ENCODE measurements at regions not wholly inside any gene's neighbourhood (a gene's known extent, or its start where the extent isn't known, plus 50 kb on each side); places are given as distances from the start of the nearest gene placed in this dataset.

- TF ChIP-seq TAF1 (IDR thresholded peaks at IDR 0.05; ENCODE audit: borderline replicate concordance, low read depth, low read length) = no peak
- no peak for TF ChIP-seq POLR2A (IDR thresholded peaks at IDR 0.05; ENCODE audit: low read depth, low read length)
- no peak for TF ChIP-seq POLR2AphosphoS5 (IDR thresholded peaks at IDR 0.05; ENCODE audit: low read depth, low read length)
- FAIRE-seq = no peak
- DNase-seq (ENCODE audit: insufficient read length) = no peak
Observed at GRCh38 chr14:51145246-51145645, 50.3 kb upstream of the TRIM9 start.

- TF ChIP-seq POLR2A (IDR thresholded peaks at IDR 0.05; ENCODE audit: low read depth, low read length) (no peak), POLR2AphosphoS5 (IDR thresholded peaks at IDR 0.05; ENCODE audit: low read depth, low read length) (no peak), TAF1 (IDR thresholded peaks at IDR 0.05; ENCODE audit: borderline replicate concordance, low read depth, low read length) (no peak)
- DNase-seq (ENCODE audit: insufficient read length) (no peak), FAIRE-seq (no peak)
Observed at GRCh38 chr14:51147183-51147582, 52.3 kb upstream of the TRIM9 start.

GRCh38 chr14:51155326-51155725 is 60.4 kb upstream of the TRIM9 start:
- TF ChIP-seq POLR2AphosphoS5 (IDR thresholded peaks at IDR 0.05; ENCODE audit: low read depth, low read length) = no peak
- no peak for TF ChIP-seq POLR2A (IDR thresholded peaks at IDR 0.05; ENCODE audit: low read depth, low read length)
- TF ChIP-seq TAF1 (IDR thresholded peaks at IDR 0.05; ENCODE audit: borderline replicate concordance, low read depth, low read length) = no peak
- FAIRE-seq = no peak
- no peak for DNase-seq (ENCODE audit: insufficient read length)

GRCh38 chr14:51157012-51157411 is 62.1 kb upstream of the TRIM9 start:
- DNase-seq (ENCODE audit: insufficient read length) (no peak), FAIRE-seq (peak; percentile 79)
- TF ChIP-seq TAF1 (IDR thresholded peaks at IDR 0.05; ENCODE audit: borderline replicate concordance, low read depth, low read length) (no peak), POLR2AphosphoS5 (IDR thresholded peaks at IDR 0.05; ENCODE audit: low read depth, low read length) (no peak), POLR2A (IDR thresholded peaks at IDR 0.05; ENCODE audit: low read depth, low read length) (no peak)

- TF ChIP-seq POLR2A (IDR thresholded peaks at IDR 0.05; ENCODE audit: low read depth, low read length) = no peak
- TF ChIP-seq POLR2AphosphoS5 (IDR thresholded peaks at IDR 0.05; ENCODE audit: low read depth, low read length) = no peak
- TF ChIP-seq TAF1 (IDR thresholded peaks at IDR 0.05; ENCODE audit: borderline replicate concordance, low read depth, low read length) = no peak
- no peak for FAIRE-seq
- DNase-seq (ENCODE audit: insufficient read length) = no peak
Observed at GRCh38 chr14:51160871-51161270, 66.0 kb upstream of the TRIM9 start.

- TF ChIP-seq TAF1 (IDR thresholded peaks at IDR 0.05; ENCODE audit: borderline replicate concordance, low read depth, low read length) (no peak), POLR2A (IDR thresholded peaks at IDR 0.05; ENCODE audit: low read depth, low read length) (no peak)
- FAIRE-seq (no peak), DNase-seq (ENCODE audit: insufficient read length) (no peak)
Observed at GRCh38 chr14:51165415-51165814, 70.5 kb upstream of the TRIM9 start.

GRCh38 chr14:51167587-51168214 is 72.3 kb upstream of the TMX1 start:
- FAIRE-seq (peak; percentile 54), DNase-seq (ENCODE audit: insufficient read length) (no peak)
- TF ChIP-seq TAF1 (IDR thresholded peaks at IDR 0.05; ENCODE audit: borderline replicate concordance, low read depth, low read length) = no peak
- TF ChIP-seq POLR2AphosphoS5 (IDR thresholded peaks at IDR 0.05; ENCODE audit: low read depth, low read length) = no peak
- no peak for TF ChIP-seq POLR2A (IDR thresholded peaks at IDR 0.05; ENCODE audit: low read depth, low read length)

GRCh38 chr14:51168215-51168613 is 71.8 kb upstream of the TMX1 start:
- no peak for TF ChIP-seq POLR2AphosphoS5 (IDR thresholded peaks at IDR 0.05; ENCODE audit: low read depth, low read length)
- TF ChIP-seq POLR2A (IDR thresholded peaks at IDR 0.05; ENCODE audit: low read depth, low read length) = no peak
- no peak for TF ChIP-seq TAF1 (IDR thresholded peaks at IDR 0.05; ENCODE audit: borderline replicate concordance, low read depth, low read length)
- no peak for DNase-seq (ENCODE audit: insufficient read length)
- FAIRE-seq = no peak

GRCh38 chr14:51173863-51174262 is 66.2 kb upstream of the TMX1 start:
- no peak for TF ChIP-seq POLR2A (IDR thresholded peaks at IDR 0.05; ENCODE audit: low read depth, low read length)
- TF ChIP-seq TAF1 (IDR thresholded peaks at IDR 0.05; ENCODE audit: borderline replicate concordance, low read depth, low read length) = no peak
- no peak for TF ChIP-seq POLR2AphosphoS5 (IDR thresholded peaks at IDR 0.05; ENCODE audit: low read depth, low read length)
- FAIRE-seq (no peak), DNase-seq (ENCODE audit: insufficient read length) (no peak)

- DNase-seq (ENCODE audit: insufficient read length) (no peak), FAIRE-seq (no peak)
- no peak for TF ChIP-seq TAF1 (IDR thresholded peaks at IDR 0.05; ENCODE audit: borderline replicate concordance, low read depth, low read length)
Observed at GRCh38 chr14:51176839-51177238, 63.2 kb upstream of the TMX1 start.

- TF ChIP-seq POLR2AphosphoS5 (IDR thresholded peaks at IDR 0.05; ENCODE audit: low read depth, low read length) (no peak), POLR2A (IDR thresholded peaks at IDR 0.05; ENCODE audit: low read depth, low read length) (no peak), TAF1 (IDR thresholded peaks at IDR 0.05; ENCODE audit: borderline replicate concordance, low read depth, low read length) (no peak)
- DNase-seq (ENCODE audit: insufficient read length) (no peak), FAIRE-seq (peak; percentile 91)
Observed at GRCh38 chr14:51180577-51180976, 59.5 kb upstream of the TMX1 start.

- FAIRE-seq = peak; percentile 40
- TF ChIP-seq POLR2A (IDR thresholded peaks at IDR 0.05; ENCODE audit: low read depth, low read length) (no peak), POLR2AphosphoS5 (IDR thresholded peaks at IDR 0.05; ENCODE audit: low read depth, low read length) (no peak), TAF1 (IDR thresholded peaks at IDR 0.05; ENCODE audit: borderline replicate concordance, low read depth, low read length) (no peak)
- DNase-seq (ENCODE audit: insufficient read length) = no peak
Observed at GRCh38 chr14:51182131-51182565, 57.9 kb upstream of the TMX1 start.

GRCh38 chr14:51185180-51185579 is 54.9 kb upstream of the TMX1 start:
- DNase-seq (ENCODE audit: insufficient read length) (no peak), FAIRE-seq (no peak)
- no peak for TF ChIP-seq POLR2A (IDR thresholded peaks at IDR 0.05; ENCODE audit: low read depth, low read length)
- TF ChIP-seq POLR2AphosphoS5 (IDR thresholded peaks at IDR 0.05; ENCODE audit: low read depth, low read length) = no peak
- no peak for TF ChIP-seq TAF1 (IDR thresholded peaks at IDR 0.05; ENCODE audit: borderline replicate concordance, low read depth, low read length)

All from GM12892 (cell line).